ENCODE measurements at regions not wholly inside any gene's neighbourhood (a gene's known extent, or its start where the extent isn't known, plus 50 kb on each side); places are given as distances from the start of the nearest gene placed in this dataset.

DNA sequence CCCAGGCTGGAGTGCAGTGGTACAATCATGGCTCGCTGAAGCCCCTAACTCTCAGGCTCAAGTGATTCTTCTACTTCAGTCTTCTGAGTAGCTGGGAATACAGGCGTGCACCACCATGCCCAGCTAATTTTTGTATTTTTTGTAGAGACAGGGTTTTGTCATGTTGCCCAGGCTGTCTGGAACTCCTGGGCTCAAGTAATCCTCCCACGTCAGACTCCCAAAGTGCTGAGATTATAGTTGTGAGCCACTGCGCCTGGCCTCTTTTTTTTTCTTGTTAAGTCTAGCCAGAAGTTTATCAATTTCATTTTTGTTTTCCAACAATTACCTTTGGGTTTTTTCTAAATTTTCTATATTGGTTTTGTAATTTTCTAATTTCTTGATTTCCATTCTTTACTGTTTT lies 100.6 kb downstream of the GC start:
- Histone ChIP-seq H3K9me1 (ENCODE audit: control insufficient read depth, extremely low read depth, insufficient read depth, low read length) (no peaks in the 10 kb centered on the region), H3K36me3 (ENCODE audit: control insufficient read depth in 2 of 2, extremely low read depth in 1 of 2, insufficient read depth in 2 of 2, low read length in 2 of 2) (no peaks in the 10 kb centered on the region), H3K4me3 (ENCODE audit: control insufficient read depth in 2 of 3, extremely low read depth in 1 of 3, insufficient read depth in 2 of 3, low read depth in 1 of 3, low read length in 3 of 3) (no peak overlapping the region), H3K27ac (ENCODE audit: control insufficient read depth, insufficient read depth, low read length) (no peak overlapping the region), H3K79me2 (ENCODE audit: control insufficient read depth, insufficient read depth, low read length) (no peaks in the 10 kb centered on the region), H3K4me1 (ENCODE audit: control insufficient read depth, extremely low read depth, insufficient read depth, low read length) (no peaks in the 10 kb centered on the region), H3K27me3 (ENCODE audit: control insufficient read depth, extremely low read depth, insufficient read depth, low read length) (no peaks in the 10 kb centered on the region), H2AFZ (ENCODE audit: control insufficient read depth, low read length) (no peak overlapping the region), H3K4me2 (ENCODE audit: control insufficient read depth, extremely low read depth, insufficient read depth, low read depth, low read length) (no peak overlapping the region), H4K20me1 (ENCODE audit: control insufficient read depth, extremely low read depth, insufficient read depth, low read length) (no peaks in the 10 kb centered on the region), H3K9ac (ENCODE audit: control insufficient read depth, extremely low read depth, insufficient read depth, low read length) (no peak overlapping the region), H3K9me3 (ENCODE audit: control insufficient read depth, low read depth, low read length) (no peaks in the 10 kb centered on the region)
- TF ChIP-seq, protein P1, sequence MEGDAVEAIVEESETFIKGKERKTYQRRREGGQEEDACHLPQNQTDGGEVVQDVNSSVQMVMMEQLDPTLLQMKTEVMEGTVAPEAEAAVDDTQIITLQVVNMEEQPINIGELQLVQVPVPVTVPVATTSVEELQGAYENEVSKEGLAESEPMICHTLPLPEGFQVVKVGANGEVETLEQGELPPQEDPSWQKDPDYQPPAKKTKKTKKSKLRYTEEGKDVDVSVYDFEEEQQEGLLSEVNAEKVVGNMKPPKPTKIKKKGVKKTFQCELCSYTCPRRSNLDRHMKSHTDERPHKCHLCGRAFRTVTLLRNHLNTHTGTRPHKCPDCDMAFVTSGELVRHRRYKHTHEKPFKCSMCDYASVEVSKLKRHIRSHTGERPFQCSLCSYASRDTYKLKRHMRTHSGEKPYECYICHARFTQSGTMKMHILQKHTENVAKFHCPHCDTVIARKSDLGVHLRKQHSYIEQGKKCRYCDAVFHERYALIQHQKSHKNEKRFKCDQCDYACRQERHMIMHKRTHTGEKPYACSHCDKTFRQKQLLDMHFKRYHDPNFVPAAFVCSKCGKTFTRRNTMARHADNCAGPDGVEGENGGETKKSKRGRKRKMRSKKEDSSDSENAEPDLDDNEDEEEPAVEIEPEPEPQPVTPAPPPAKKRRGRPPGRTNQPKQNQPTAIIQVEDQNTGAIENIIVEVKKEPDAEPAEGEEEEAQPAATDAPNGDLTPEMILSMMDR (optimal IDR thresholded peaks at IDR 0.05 in 1 of 3, IDR thresholded peaks at IDR 0.05 in 1 of 3, conservative IDR thresholded peaks at IDR 0.05 in 1 of 3; ENCODE audit: extremely low read depth in 1 of 3, insufficient read depth in 2 of 3, low read length in 3 of 3): no peak
- no peak for TF ChIP-seq EZH2 (IDR thresholded peaks at IDR 0.05; ENCODE audit: low read length)
- DNase-seq (ENCODE audit: low read depth, low spot score) (no peak), FAIRE-seq (no peak)
- dilution Hi-C loops (cut with MboI; ENCODE audit: extremely low pct_ligation_motif_present, low sequenced_read_pairs): no loop called here

DNA sequence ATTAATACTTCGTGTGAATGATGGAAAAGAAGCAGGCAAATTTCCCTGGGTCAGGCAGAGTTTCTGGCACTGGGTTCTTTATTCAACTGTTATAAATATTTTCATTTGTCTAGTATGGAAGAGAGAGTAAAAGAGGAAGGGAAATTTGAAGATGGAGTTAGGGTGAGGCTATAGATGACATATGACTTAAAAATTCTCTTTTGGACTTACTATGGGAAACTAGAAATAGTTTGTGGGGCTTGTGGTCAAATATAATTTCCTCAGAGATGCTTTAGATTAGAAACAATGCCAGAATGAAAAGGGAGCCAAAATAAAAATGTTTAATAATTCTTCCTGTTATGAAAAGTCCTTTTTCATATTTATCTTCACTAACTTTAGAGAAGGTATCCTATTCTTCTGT lies 103.2 kb downstream of the GC start:
- no peak for DNase-seq (ENCODE audit: low read depth, low spot score)
- Histone ChIP-seq H3K9ac (ENCODE audit: control insufficient read depth, extremely low read depth, insufficient read depth, low read length) (no peak overlapping the region), H2AFZ (ENCODE audit: control insufficient read depth, low read length) (no peak overlapping the region), H3K9me1 (ENCODE audit: control insufficient read depth, extremely low read depth, insufficient read depth, low read length) (no peaks in the 10 kb centered on the region), H3K4me2 (ENCODE audit: control insufficient read depth, extremely low read depth, insufficient read depth, low read depth, low read length) (no peak overlapping the region), H3K4me3 (ENCODE audit: control insufficient read depth in 2 of 3, extremely low read depth in 1 of 3, insufficient read depth in 2 of 3, low read depth in 1 of 3, low read length in 3 of 3) (no peak overlapping the region), H3K9me3 (ENCODE audit: control insufficient read depth, low read depth, low read length) (no peaks in the 10 kb centered on the region), H3K27me3 (ENCODE audit: control insufficient read depth, extremely low read depth, insufficient read depth, low read length) (no peaks in the 10 kb centered on the region), H3K27ac (ENCODE audit: control insufficient read depth, insufficient read depth, low read length) (no peak overlapping the region), H4K20me1 (ENCODE audit: control insufficient read depth, extremely low read depth, insufficient read depth, low read length) (no peaks in the 10 kb centered on the region), H3K4me1 (ENCODE audit: control insufficient read depth, extremely low read depth, insufficient read depth, low read length) (no peaks in the 10 kb centered on the region), H3K79me2 (ENCODE audit: control insufficient read depth, insufficient read depth, low read length) (no peaks in the 10 kb centered on the region), H3K36me3 (ENCODE audit: control insufficient read depth in 2 of 2, extremely low read depth in 1 of 2, insufficient read depth in 2 of 2, low read length in 2 of 2) (no peaks in the 10 kb centered on the region)
- no peak for FAIRE-seq
- dilution Hi-C loops (cut with MboI; ENCODE audit: extremely low pct_ligation_motif_present, low sequenced_read_pairs): no loop called here
- TF ChIP-seq, protein P1 (optimal IDR thresholded peaks at IDR 0.05 in 1 of 3, IDR thresholded peaks at IDR 0.05 in 1 of 3, conservative IDR thresholded peaks at IDR 0.05 in 1 of 3; ENCODE audit: extremely low read depth in 1 of 3, insufficient read depth in 2 of 3, low read length in 3 of 3): no peak
- TF ChIP-seq EZH2 (IDR thresholded peaks at IDR 0.05; ENCODE audit: low read length): no peak

All from keratinocyte (primary cell).